IMR-90 (cell line): ENCODE measurements at regions not wholly inside any gene's neighbourhood (a gene's known extent, or its start where the extent isn't known, plus 50 kb on each side); places are given as distances from the start of the nearest gene placed in this dataset.

Experiments used
- BHLHE40 ChIP-seq: fragments of 150-350 bp; IDR thresholded peaks from 2 replicates; pipeline ENCODE4 v1.6.1; 2016; ENCODE audit warnings: mild to moderate bottlenecking, low read depth, low read length
- CHD1 ChIP-seq: IDR thresholded peaks from 2 replicates; pipeline ENCODE4 v1.6.1; 2012; ENCODE audit warnings: low read depth, low read length, improper control_type of control experiment
- CTCF ChIP-seq: conservative IDR thresholded peaks from 2 replicates; pipeline ENCODE4 v1.5.1; 2012; ENCODE audit warnings: mild to moderate bottlenecking, low read depth, low read length, improper control_type of control experiment
- MXI1 ChIP-seq: IDR thresholded peaks from 2 replicates; pipeline ENCODE4 v1.6.1; 2012; ENCODE audit warnings: low read depth, mild to moderate bottlenecking, low read length, moderate library complexity, borderline replicate concordance
- POLR2A ChIP-seq: IDR thresholded peaks from 2 replicates; pipeline ENCODE4 v1.6.1; 2012; ENCODE audit warnings: mild to moderate bottlenecking, low read depth, low read length
- RAD21 ChIP-seq: IDR thresholded peaks from 2 replicates; pipeline ENCODE4 v1.6.1; 2012; ENCODE audit warnings: low read length, improper control_type of control experiment

- TF ChIP-seq CTCF (no peak), RAD21 (no peak), MXI1 (no peak), POLR2A (no peak), BHLHE40 (no peak), CHD1 (no peak)
Observed at GRCh38 chr2:120437604-120438000, 91.7 kb downstream of the INHBB start.
